ENCODE measurements at regions not wholly inside any gene's neighbourhood (a gene's known extent, or its start where the extent isn't known, plus 50 kb on each side); places are given as distances from the start of the nearest gene placed in this dataset.

- CTCF ChIA-PET = no interaction called here
- no peak overlapping the region for H3K4me3 Mint-ChIP-seq (ENCODE audit: low read depth, unreplicated experiment)
- no peaks in the 10 kb centered on the region for H3K9me3 Mint-ChIP-seq (ENCODE audit: low read depth, unreplicated experiment)
- no peak for DNase-seq
- intact Hi-C loops (cut with micrococcal nuclease; ENCODE audit: unreplicated experiment) = no loop called here
- no peaks in the 10 kb centered on the region for H3K36me3 Mint-ChIP-seq (ENCODE audit: insufficient read depth, unreplicated experiment)
- H3K27ac Mint-ChIP-seq (ENCODE audit: unreplicated experiment) = no peak overlapping the region
- H3K4me1 Mint-ChIP-seq (ENCODE audit: low read depth, unreplicated experiment) = peaks cover 39% of the 10 kb centered on the region
- no TSS peak for BruUV-seq (replicated peaks)
- no peaks in the 10 kb centered on the region for H3K27me3 Mint-ChIP-seq (ENCODE audit: unreplicated experiment)
- no peak for TF ChIP-seq CTCF (IDR thresholded peaks at IDR 0.05; ENCODE audit: unreplicated experiment)
Observed at GRCh38 chr11:69967484-69967883, 110.6 kb upstream of the ANO1 start.

GRCh38 chr11:69968396-69969347 is 109.4 kb upstream of the ANO1 start:
- Mint-ChIP-seq H3K27ac (ENCODE audit: unreplicated experiment) (no peak overlapping the region), H3K4me3 (ENCODE audit: low read depth, unreplicated experiment) (no peak overlapping the region), H3K36me3 (ENCODE audit: insufficient read depth, unreplicated experiment) (no peaks in the 10 kb centered on the region), H3K27me3 (ENCODE audit: unreplicated experiment) (no peaks in the 10 kb centered on the region), H3K9me3 (ENCODE audit: low read depth, unreplicated experiment) (no peaks in the 10 kb centered on the region), H3K4me1 (ENCODE audit: low read depth, unreplicated experiment) (peaks cover 34% of the 10 kb centered on the region)
- DNase-seq = peak; percentile 42
- intact Hi-C loops (cut with micrococcal nuclease; ENCODE audit: unreplicated experiment) = no loop called here
- no TSS peak for BruUV-seq (replicated peaks)
- TF ChIP-seq CTCF (IDR thresholded peaks at IDR 0.05; ENCODE audit: unreplicated experiment) = no peak
- CTCF ChIA-PET = interaction anchor here (0.9 kb wide), 1 partner anchor 19 kb away, joined by 3 read pairs; no protein-coding TSS in a partner anchor

- intact Hi-C loops (cut with micrococcal nuclease; ENCODE audit: unreplicated experiment) = no loop called here
- Mint-ChIP-seq H3K4me3 (ENCODE audit: low read depth, unreplicated experiment) (no peak overlapping the region), H3K4me1 (ENCODE audit: low read depth, unreplicated experiment) (peaks cover 34% of the 10 kb centered on the region), H3K9me3 (ENCODE audit: low read depth, unreplicated experiment) (no peaks in the 10 kb centered on the region), H3K27ac (ENCODE audit: unreplicated experiment) (no peak overlapping the region), H3K36me3 (ENCODE audit: insufficient read depth, unreplicated experiment) (no peaks in the 10 kb centered on the region), H3K27me3 (ENCODE audit: unreplicated experiment) (no peaks in the 10 kb centered on the region)
- CTCF ChIA-PET = no interaction called here
- BruUV-seq (replicated peaks) = no TSS peak
- no peak for DNase-seq
- no peak for TF ChIP-seq CTCF (IDR thresholded peaks at IDR 0.05; ENCODE audit: unreplicated experiment)
Observed at GRCh38 chr11:69969890-69970784, 108.0 kb upstream of the ANO1 start.

GRCh38 chr11:69970785-69971535 is 107.2 kb upstream of the ANO1 start:
- CTCF ChIA-PET = no interaction called here
- no TSS peak for BruUV-seq (replicated peaks)
- no peak for TF ChIP-seq CTCF (IDR thresholded peaks at IDR 0.05; ENCODE audit: unreplicated experiment)
- Mint-ChIP-seq H3K36me3 (ENCODE audit: insufficient read depth, unreplicated experiment) (no peaks in the 10 kb centered on the region), H3K4me1 (ENCODE audit: low read depth, unreplicated experiment) (peaks cover 30% of the 10 kb centered on the region), H3K27ac (ENCODE audit: unreplicated experiment) (no peak overlapping the region), H3K4me3 (ENCODE audit: low read depth, unreplicated experiment) (no peak overlapping the region), H3K27me3 (ENCODE audit: unreplicated experiment) (no peaks in the 10 kb centered on the region), H3K9me3 (ENCODE audit: low read depth, unreplicated experiment) (no peaks in the 10 kb centered on the region)
- no peak for DNase-seq
- intact Hi-C loops (cut with micrococcal nuclease; ENCODE audit: unreplicated experiment) = no loop called here
